DOHH2 (cell line): ENCODE measurements at regions not wholly inside any gene's neighbourhood (a gene's known extent, or its start where the extent isn't known, plus 50 kb on each side); places are given as distances from the start of the nearest gene placed in this dataset.

Experiments used
- H3F3A ChIP-seq: fragments of 200-600 bp; sonication (generic), shearing (Covaris generic); 2 replicates; pipeline ENCODE4 v1.6.0; 2016; ENCODE audit warnings: antibody characterized with exemption, mild to moderate bottlenecking; ENCODE audit not compliant: control insufficient read depth, insufficient read depth
- H3K27ac ChIP-seq: fragments of 200-600 bp; sonication (generic); 2 replicates; pipeline ENCODE4 v1.5.1; 2014; ENCODE audit warnings: low read depth, mild to moderate bottlenecking, low read length, moderate library complexity
- H3K27me3 ChIP-seq: fragments of 200-600 bp; sonication (generic); 2 replicates; pipeline ENCODE4 v1.6.1; 2014; ENCODE audit warnings: mild to moderate bottlenecking, low read length, mixed read lengths; ENCODE audit not compliant: control insufficient read depth
- H3K36me3 ChIP-seq: fragments of 200-600 bp; sonication (generic); 2 replicates; pipeline ENCODE4 v1.6.1; 2014; ENCODE audit warnings: mild to moderate bottlenecking, low read length, moderate library complexity, mixed read lengths; ENCODE audit not compliant: control insufficient read depth
- H3K4me1 ChIP-seq: fragments of 200-600 bp; sonication (generic); 2 replicates; pipeline ENCODE4 v1.6.1; 2014; ENCODE audit warnings: mild to moderate bottlenecking, low read length, mixed read lengths; ENCODE audit not compliant: control insufficient read depth
- H3K4me2 ChIP-seq: fragments of 200-600 bp; sonication (generic); 2 replicates; pipeline ENCODE4 v1.6.0; 2014; ENCODE audit warnings: mild to moderate bottlenecking, low read length, moderate library complexity
- H3K4me3 ChIP-seq: fragments of 200-600 bp; sonication (generic); 2 replicates; pipeline ENCODE4 v1.5.1; 2014; ENCODE audit warnings: mild to moderate bottlenecking, low read length, mixed read lengths
- H3K79me2 ChIP-seq: fragments of 200-600 bp; sonication (generic); 2 replicates; pipeline ENCODE4 v1.6.1; 2014; ENCODE audit warnings: mild to moderate bottlenecking, low read length, mixed read lengths; ENCODE audit not compliant: control insufficient read depth
- H3K9me2 ChIP-seq: fragments of 200-600 bp; sonication (generic); replicated peaks from 2 replicates; pipeline ENCODE4 v1.6.1; 2014; ENCODE audit warnings: mild to moderate bottlenecking, low read length, mixed read lengths; ENCODE audit not compliant: control insufficient read depth
- H3K9me3 ChIP-seq: fragments of 200-600 bp; sonication (generic); 2 replicates; pipeline ENCODE4 v1.6.1; 2014; ENCODE audit warnings: antibody characterized with exemption, low read length, mixed read lengths; ENCODE audit not compliant: control insufficient read depth, insufficient read depth
- H4K20me1 ChIP-seq: fragments of 200-600 bp; sonication (generic); 2 replicates; pipeline ENCODE4 v1.6.0; 2014; ENCODE audit warnings: low read depth, mild to moderate bottlenecking, antibody characterized with exemption, low read length, moderate library complexity; ENCODE audit not compliant: control insufficient read depth, insufficient read depth
- CTCF ChIP-seq: fragments of 200-600 bp; sonication (generic); IDR thresholded peaks from one replicate; pipeline ENCODE4 v1.5.1; 2014; ENCODE audit warnings: antibody characterized with exemption, mild to moderate bottlenecking, low read depth, low read length; ENCODE audit not compliant: poor library complexity, severe bottlenecking
- EZH2phosphoT487 ChIP-seq: fragments of 200-600 bp; sonication (generic); IDR thresholded peaks from 2 replicates; pipeline ENCODE4 v1.6.1; 2017; ENCODE audit warnings: borderline replicate concordance, mild to moderate bottlenecking, antibody characterized with exemption, low read length, moderate library complexity, mixed read lengths

DNA sequence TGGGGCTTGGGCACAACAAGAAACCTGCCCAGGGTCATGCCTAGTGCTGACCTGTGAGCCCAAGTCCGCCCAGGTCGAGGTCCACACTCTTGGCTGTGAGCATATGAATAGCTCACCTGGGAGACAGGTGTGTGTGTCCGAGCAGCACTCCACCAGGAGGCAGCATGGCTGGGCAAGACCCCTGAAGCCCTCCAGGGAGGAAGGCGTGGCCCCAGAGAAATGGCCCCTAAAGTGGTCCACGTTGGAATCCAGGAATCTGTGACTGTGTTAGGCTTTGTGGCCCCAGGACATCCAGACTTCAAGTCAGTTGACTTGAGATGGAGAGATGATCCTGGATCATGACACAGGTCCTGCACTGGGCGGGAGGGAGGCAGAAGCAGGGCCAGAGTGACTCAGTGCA lies 138.8 kb downstream of the CPZ start:
- Histone ChIP-seq H3K27me3 (no peaks in the 10 kb centered on the region), H3K79me2 (no peaks in the 10 kb centered on the region), H3K4me2 (no peak overlapping the region), H3K9me2 (no peaks in the 10 kb centered on the region), H3K9me3 (no peaks in the 10 kb centered on the region), H4K20me1 (no peaks in the 10 kb centered on the region), H3K36me3 (no peaks in the 10 kb centered on the region), H3K4me3 (no peak overlapping the region), H3F3A (no peaks in the 10 kb centered on the region), H3K27ac (no peak overlapping the region), H3K4me1 (no peaks in the 10 kb centered on the region)
- no peak for TF ChIP-seq EZH2phosphoT487
- TF ChIP-seq CTCF: no peak

- Histone ChIP-seq H3K9me2 (no peaks in the 10 kb centered on the region), H3K36me3 (no peaks in the 10 kb centered on the region), H3F3A (no peaks in the 10 kb centered on the region), H3K27ac (no peak overlapping the region), H3K27me3 (no peaks in the 10 kb centered on the region), H4K20me1 (no peaks in the 10 kb centered on the region), H3K4me3 (no peak overlapping the region), H3K4me2 (no peak overlapping the region), H3K9me3 (no peaks in the 10 kb centered on the region), H3K4me1 (no peaks in the 10 kb centered on the region), H3K79me2 (no peaks in the 10 kb centered on the region)
- TF ChIP-seq EZH2phosphoT487: no peak
- no peak for TF ChIP-seq CTCF
These were observed 138.1 kb downstream of the CPZ start for GRCh38 chr4:8730681-8731080.

DNA sequence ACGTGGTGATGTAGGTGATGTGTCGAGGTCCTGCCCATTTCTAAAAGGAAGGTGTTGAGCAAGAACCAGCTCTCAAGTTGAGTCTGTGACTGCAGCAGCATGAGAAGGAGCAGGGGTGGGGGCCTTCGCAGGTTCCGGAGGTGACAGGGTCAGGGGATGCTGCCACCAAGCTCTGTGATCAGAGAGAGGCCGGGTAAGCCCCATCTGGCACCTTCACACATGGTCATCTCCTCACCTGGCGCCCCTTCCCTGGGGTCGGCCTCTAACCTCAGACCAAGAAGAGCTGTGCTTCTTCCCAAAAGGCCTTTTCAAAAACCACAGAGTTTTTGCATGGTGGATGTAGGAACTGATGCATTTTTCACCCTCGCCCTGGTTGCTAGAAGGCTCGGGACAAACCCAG lies 137.6 kb downstream of the CPZ start:
- no peak overlapping the region for H3K4me2 ChIP-seq
- H3F3A ChIP-seq: no peaks in the 10 kb centered on the region
- H3K36me3 ChIP-seq: no peaks in the 10 kb centered on the region
- no peaks in the 10 kb centered on the region for H3K79me2 ChIP-seq
- H3K9me2 ChIP-seq: no peaks in the 10 kb centered on the region
- H3K9me3 ChIP-seq: no peaks in the 10 kb centered on the region
- TF ChIP-seq EZH2phosphoT487 (no peak), CTCF (no peak)
- no peak overlapping the region for H3K4me3 ChIP-seq
- no peak overlapping the region for H3K27ac ChIP-seq
- no peaks in the 10 kb centered on the region for H3K4me1 ChIP-seq
- no peaks in the 10 kb centered on the region for H4K20me1 ChIP-seq
- no peaks in the 10 kb centered on the region for H3K27me3 ChIP-seq
